HG03521 (cell line): ENCODE measurements at regions not wholly inside any gene's neighbourhood (a gene's known extent, or its start where the extent isn't known, plus 50 kb on each side); places are given as distances from the start of the nearest gene placed in this dataset.

ENCODE experiments used
- ATAC-seq: cut with Tn5 transposase; IDR thresholded peaks from one replicate; pipeline ENCODE4 v1.9.1; 2021; ENCODE audit warnings: mild to moderate bottlenecking, moderate library complexity; ENCODE audit not compliant: unreplicated experiment

DNA sequence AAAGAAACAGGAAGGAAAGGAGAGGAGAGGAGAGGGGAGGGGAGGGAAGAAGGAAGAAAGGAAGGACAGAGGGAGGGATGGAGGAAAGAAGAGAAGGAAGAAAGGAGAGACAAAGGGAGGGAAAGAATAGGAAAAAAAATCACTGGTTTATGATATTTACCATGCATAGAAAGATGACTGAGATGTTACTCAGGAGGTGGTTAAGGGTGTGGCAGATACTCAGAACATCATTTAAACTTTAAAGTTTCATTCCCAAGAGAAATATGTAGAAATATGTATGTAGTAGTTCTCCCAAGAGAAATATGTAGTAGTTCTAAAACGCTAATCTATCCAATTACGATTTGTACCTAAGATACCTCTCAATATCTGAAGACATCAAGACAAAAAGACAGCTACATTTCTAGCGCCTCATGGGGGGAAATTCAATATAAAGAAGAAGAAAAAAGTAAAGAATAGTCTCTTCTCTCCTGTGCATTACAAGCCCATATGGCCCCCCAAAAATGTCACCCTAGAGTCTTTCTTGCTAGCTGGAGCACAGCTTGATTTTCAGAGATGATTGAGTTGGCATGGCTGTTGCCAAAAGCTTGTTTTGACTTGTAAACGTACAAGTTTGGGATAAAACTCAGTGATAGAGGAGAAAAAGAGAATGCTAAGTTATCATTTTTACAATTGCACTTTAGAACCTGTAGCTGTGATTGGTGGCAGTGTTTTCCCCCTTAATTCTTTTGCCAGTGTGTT, 539.2 kb downstream of the CDH26 start:
- no peak for ATAC-seq

DNA sequence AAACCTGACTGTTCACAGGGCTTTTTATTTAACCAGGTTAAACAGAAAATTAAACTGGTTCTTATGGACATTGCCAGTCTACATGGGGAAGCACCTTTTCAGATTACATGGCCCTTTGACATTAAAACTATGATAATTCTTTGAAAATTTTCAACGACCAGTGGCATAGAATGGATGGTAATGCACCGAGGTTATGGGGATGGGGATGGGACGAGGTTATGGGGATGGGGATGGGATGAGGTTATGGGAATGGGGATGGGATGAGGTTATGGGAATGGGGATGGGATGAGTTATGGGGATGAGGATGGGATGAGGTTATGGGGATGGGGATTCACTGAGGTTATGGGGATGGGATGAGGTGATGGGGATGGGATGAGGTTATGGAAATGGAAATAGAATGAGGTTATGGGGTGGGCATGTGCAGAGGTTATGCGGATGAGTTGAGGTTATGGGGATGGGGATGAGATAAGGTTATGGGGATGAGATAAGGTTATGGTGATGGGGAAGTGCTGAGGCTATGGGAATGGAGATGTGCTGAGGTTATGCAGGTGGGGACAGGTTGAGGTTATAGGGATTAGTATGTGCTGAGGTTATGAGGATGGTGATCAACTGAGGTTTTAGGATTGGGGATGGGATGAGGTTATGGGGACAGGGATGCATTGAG, 541.9 kb downstream of the CDH26 start:
- no peak for ATAC-seq

- ATAC-seq = no peak
Observed at GRCh38 chr20:60501048-60501447, 542.8 kb downstream of the CDH26 start.

DNA sequence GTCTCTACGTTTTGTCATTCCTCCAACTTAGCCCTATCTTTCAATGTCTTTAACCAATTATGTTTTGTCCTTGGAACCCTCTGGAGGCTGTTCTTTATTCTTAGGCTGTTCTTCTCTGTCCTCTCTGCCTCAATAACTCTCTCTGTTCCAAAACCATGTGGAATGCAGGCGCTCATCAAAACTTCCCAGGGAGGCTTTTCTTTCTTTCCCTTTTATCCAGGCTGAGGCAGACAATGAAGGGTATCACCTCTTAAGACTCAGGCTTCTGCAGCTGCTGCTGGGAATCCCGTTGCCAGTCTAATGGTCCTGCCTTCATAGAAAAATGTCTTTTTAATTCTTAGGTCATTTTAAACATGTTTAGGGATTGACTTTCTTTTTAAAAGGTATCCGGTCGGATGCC, 544.7 kb downstream of the CDH26 start:
- no peak for ATAC-seq

DNA sequence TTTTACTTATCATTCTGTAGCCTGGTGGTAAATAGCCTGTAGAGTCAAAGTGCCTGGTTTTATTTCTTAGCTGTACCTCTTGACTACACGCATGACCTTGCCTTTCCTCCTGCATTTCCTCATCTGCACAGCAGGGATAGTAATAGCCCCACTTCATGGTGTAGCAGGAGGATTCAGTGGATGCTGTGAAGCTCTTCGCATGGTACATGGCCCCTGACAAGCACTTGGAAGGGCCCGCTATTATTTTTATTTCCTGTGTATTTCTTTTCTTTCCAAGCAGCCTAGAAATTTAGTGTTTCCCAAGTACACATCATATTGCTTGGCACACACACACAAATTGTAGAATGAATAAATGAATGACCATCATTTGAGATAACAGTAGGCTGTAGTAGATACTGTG, 547.2 kb downstream of the CDH26 start:
- ATAC-seq = no peak

GRCh38 chr20:60506061-60506460, 547.8 kb downstream of the CDH26 start:
- no peak for ATAC-seq

GRCh38 chr20:60507087-60507694, 549.0 kb downstream of the CDH26 start:
- no peak for ATAC-seq

GRCh38 chr20:60509407-60509806, 551.2 kb downstream of the CDH26 start:
- no peak for ATAC-seq

DNA sequence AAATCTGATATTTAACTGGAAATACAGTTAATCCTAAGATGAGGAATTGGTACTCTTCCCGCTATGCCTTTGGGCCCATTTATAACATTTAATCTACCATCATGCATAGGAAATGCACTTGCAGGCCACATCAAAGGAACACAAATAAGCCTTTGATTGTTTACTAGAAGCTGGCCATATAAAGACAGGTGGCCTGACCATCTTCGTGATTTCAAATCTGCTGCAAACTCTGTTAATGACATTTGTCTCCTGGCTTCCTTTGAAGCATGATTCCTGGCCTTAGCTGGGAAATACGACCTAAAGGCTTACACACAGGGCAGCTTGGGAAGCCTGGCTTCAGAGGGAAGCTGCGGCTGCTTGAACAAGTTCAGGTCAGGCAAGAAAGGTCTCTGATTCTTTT, 552.1 kb downstream of the CDH26 start:
- no peak for ATAC-seq

DNA sequence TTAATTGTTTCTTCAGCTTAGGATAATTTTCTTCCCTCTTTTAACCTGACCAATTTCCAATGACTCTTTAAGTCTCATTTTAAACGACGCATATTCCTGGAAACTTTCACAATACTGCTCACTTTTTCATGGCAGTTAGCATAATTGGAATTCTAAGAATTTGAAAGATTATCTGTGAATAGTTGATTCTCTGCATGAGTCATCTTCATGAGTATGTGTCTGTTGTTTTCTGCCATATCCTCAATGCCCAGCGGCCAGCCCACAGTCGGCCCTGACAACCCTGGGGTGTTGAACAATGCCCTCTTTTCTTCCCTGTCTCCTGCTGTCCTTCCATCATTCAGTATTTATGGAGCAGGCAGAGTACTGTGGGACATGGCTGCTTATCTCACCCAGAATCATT, 554.2 kb downstream of the CDH26 start:
- ATAC-seq = no peak

- no peak for ATAC-seq
Observed at GRCh38 chr20:60513141-60513540, 554.9 kb downstream of the CDH26 start.

- ATAC-seq = no peak
Observed at GRCh38 chr20:60516442-60516841, 558.2 kb downstream of the CDH26 start.

DNA sequence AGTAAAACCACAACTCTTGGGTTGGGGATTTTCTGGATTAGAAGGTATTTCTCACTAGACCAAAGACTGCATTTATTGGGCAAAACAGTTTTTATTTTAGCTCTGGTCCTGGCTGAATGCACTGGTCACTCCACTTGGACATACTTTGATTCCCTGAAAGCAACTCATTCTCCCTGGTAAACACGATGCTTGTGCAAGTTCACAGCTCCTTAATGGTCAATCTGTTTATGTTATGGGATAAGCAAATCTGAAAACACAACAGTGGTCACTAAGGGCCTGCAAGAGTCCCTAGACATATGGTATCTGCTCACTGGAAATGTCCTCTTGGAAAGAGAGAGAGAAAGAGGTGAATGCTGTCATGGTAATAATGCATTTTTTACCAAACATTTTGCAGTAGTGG, 559.8 kb downstream of the CDH26 start:
- ATAC-seq = no peak

GRCh38 chr20:60525397-60525796, 567.2 kb downstream of the CDH26 start:
- ATAC-seq = no peak

- ATAC-seq = no peak
Observed at GRCh38 chr20:60527656-60528055, 569.4 kb downstream of the CDH26 start.

- ATAC-seq = no peak
Observed at GRCh38 chr20:60528141-60528540, 569.9 kb downstream of the CDH26 start.

DNA sequence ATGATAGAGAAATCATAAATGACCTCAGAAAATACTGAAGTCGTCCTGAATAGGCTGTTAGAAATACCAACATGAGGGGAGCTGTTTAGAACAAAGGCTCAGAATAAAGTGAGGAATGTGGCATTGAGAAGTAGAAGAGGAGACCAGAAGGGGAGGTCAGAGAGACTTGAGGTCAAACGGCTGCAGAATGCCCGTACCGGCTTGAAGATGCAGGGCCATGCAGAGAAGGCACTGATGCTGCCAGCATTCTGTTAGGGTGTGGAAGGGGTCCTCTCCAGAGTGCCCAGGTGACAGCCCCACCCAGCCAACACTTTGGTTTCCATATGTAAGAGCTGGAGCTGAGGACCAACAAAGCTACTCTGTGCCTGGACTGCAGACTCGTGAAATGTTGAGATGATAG, 570.9 kb downstream of the CDH26 start:
- no peak for ATAC-seq

GRCh38 chr20:60535211-60535610, 577.0 kb downstream of the CDH26 start:
- no peak for ATAC-seq

DNA sequence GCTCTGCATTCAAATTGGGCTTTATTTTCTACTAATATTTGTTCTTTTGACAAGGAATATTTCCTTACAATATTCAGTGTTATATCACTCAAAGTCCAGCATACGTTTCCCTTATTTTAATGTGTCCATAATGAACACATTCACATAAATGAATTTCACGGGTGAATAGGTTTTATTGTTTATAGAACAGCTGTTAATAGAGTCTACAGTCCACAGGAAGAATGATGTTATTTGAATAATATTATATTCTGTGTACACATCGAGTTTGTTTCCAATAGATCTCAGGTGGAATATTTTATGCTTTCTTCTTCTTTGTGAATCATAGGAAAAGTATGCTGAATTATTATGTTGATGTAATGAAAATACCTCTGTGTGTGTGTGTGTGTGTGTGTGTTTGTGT, 582.4 kb downstream of the CDH26 start:
- no peak for ATAC-seq

DNA sequence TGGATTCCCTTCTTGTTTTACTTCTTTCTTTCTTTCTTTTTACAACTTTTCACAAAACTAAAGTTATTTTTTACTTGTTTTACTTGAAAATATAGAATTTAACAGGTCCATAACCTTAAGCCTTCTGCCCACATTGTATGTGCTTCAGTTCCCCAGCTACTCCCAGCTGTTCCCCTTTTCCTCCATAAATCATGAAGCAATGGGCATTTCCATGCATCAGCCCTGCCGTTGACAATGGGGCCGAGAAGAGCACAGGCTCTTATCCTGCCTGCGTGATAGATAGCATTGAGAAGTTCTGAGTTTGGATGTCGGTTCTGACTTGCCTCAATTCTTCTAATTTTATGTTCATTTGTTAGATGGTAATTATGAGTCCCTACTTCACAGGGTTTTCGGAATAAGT, 583.8 kb downstream of the CDH26 start:
- no peak for ATAC-seq

GRCh38 chr20:60543598-60543997, 585.4 kb downstream of the CDH26 start:
- ATAC-seq = no peak

- ATAC-seq = no peak
Observed at GRCh38 chr20:60553095-60553494, 594.9 kb downstream of the CDH26 start.
